Right ventricle myocardium superior (tissue), 1 donor: ENCODE measurements at regions not wholly inside any gene's neighbourhood (a gene's known extent, or its start where the extent isn't known, plus 50 kb on each side); places are given as distances from the start of the nearest gene placed in this dataset.

ENCODE experiments used
- ATAC-seq: fragments of 200-7000 bp; cut with Tn5 transposase; one replicate; pipeline ENCODE4 v1.9.1; 2020; ENCODE audit warnings: mild to moderate bottlenecking; ENCODE audit not compliant: poor library complexity
- DNase-seq: peaks from one replicate; pipeline ENCODE4 v3.0.0-alpha.2; 2020
- intact Hi-C: fragments of 100-400 bp; cut with DNase I; formaldehyde crosslinking; loops from one replicate; pipeline ENCODE4 v1.11.2; 2022
- donor health status: DM: no; HTN: yes; CAD: no; lungs with severe emphysema.

GRCh38 chr12:24414480-24414879, 465.0 kb upstream of the SOX5 start:
- ATAC-seq: no peak

GRCh38 chr12:24411948-24412347, 462.5 kb upstream of the SOX5 start:
- DNase-seq: no peak
- intact Hi-C loops: no loop called here
- ATAC-seq: no peak

More at GRCh38 chr12:24414480-24414879, 465.0 kb upstream of the SOX5 start:
- intact Hi-C loops: no loop called here
- no peak for DNase-seq

GRCh38 chr12:24409868-24410267, 460.4 kb upstream of the SOX5 start:
- DNase-seq: no peak
- ATAC-seq: no peak
- intact Hi-C loops: no loop called here

GRCh38 chr12:24408305-24408704, 458.8 kb upstream of the SOX5 start:
- no peak for DNase-seq
- intact Hi-C loops: no loop called here

GRCh38 chr12:24407884-24408283, 458.4 kb upstream of the SOX5 start:
- ATAC-seq (no peak), DNase-seq (no peak)
- intact Hi-C loops: no loop called here

More at GRCh38 chr12:24408305-24408704, 458.8 kb upstream of the SOX5 start:
- no peak for ATAC-seq

- DNase-seq: no peak
- intact Hi-C loops: no loop called here
- no peak for ATAC-seq
Measured at GRCh38 chr12:24404086-24404815, 454.8 kb upstream of the SOX5 start.

- intact Hi-C loops: no loop called here
- no peak for DNase-seq
- no peak for ATAC-seq
Measured at GRCh38 chr12:24400533-24400932, 451.1 kb upstream of the SOX5 start.

GRCh38 chr12:24398605-24399004, 449.1 kb upstream of the SOX5 start:
- intact Hi-C loops: no loop called here

GRCh38 chr12:24396224-24396623, 446.8 kb upstream of the SOX5 start:
- DNase-seq (no peak), ATAC-seq (no peak)
- intact Hi-C loops: no loop called here

More at GRCh38 chr12:24398605-24399004, 449.1 kb upstream of the SOX5 start:
- no peak for DNase-seq
- no peak for ATAC-seq

GRCh38 chr12:24394246-24394645, 444.8 kb upstream of the SOX5 start:
- intact Hi-C loops: no loop called here
- DNase-seq: no peak
- no peak for ATAC-seq

- DNase-seq: no peak
- ATAC-seq: no peak
- intact Hi-C loops: no loop called here
Measured at GRCh38 chr12:24393071-24393470, 443.6 kb upstream of the SOX5 start.

GRCh38 chr12:24389394-24389793, 439.9 kb upstream of the SOX5 start:
- ATAC-seq (no peak), DNase-seq (no peak)
- intact Hi-C loops: no loop called here

- DNase-seq: no peak
- ATAC-seq: no peak
- intact Hi-C loops: no loop called here
Measured at GRCh38 chr12:24387381-24387780, 437.9 kb upstream of the SOX5 start.

- ATAC-seq: no peak
- DNase-seq: no peak
- intact Hi-C loops: no loop called here
Measured at GRCh38 chr12:24386836-24387235, 437.4 kb upstream of the SOX5 start.

GRCh38 chr12:24381790-24382189, 432.3 kb upstream of the SOX5 start:
- ATAC-seq: no peak
- intact Hi-C loops: no loop called here
- no peak for DNase-seq

- intact Hi-C loops: no loop called here
- ATAC-seq (no peak), DNase-seq (no peak)
Measured at GRCh38 chr12:24379861-24380521, 430.5 kb upstream of the SOX5 start.

- intact Hi-C loops: no loop called here
- ATAC-seq (no peak), DNase-seq (no peak)
Measured at GRCh38 chr12:24379433-24379832, 430.0 kb upstream of the SOX5 start.

GRCh38 chr12:24378548-24379407, 429.3 kb upstream of the SOX5 start:
- no peak for ATAC-seq
- intact Hi-C loops: no loop called here
- no peak for DNase-seq

GRCh38 chr12:24374452-24374851, 425.0 kb upstream of the SOX5 start:
- ATAC-seq (no peak), DNase-seq (no peak)
- intact Hi-C loops: no loop called here

GRCh38 chr12:24373004-24373403, 423.5 kb upstream of the SOX5 start:
- ATAC-seq: no peak
- intact Hi-C loops: no loop called here

More at GRCh38 chr12:24373004-24373403, 423.5 kb upstream of the SOX5 start:
- no peak for DNase-seq
